Lung (tissue), 11 donors: ENCODE measurements at regions not wholly inside any gene's neighbourhood (a gene's known extent, or its start where the extent isn't known, plus 50 kb on each side); places are given as distances from the start of the nearest gene placed in this dataset.
A peak's percentile ranks its signal among the peaks of the same experiment; 100 is the strongest.

Experiments
- ATAC-seq: fragments of 200-7000 bp; cut with Tn5 transposase; one replicate; pipeline ENCODE4 v1.9.1; 2020; ENCODE audit warnings: moderate number of reproducible peaks; ENCODE audit not compliant: insufficient read depth, low FRiP score
- DNase-seq, 3 donors: peaks; one replicate each; pipeline ENCODE4 v3.0.0-alpha.2; 2013 to 2017
- H3K27ac ChIP-seq, 2 donors: one replicate each; pipeline ENCODE4 v1.5.1; 2013; ENCODE audit warnings: mild to moderate bottlenecking in 2 of 2, moderate library complexity in 2 of 2, control low read depth in 1 of 2, inconsistent platforms in 1 of 2, low read depth in 1 of 2, low read length in 1 of 2
- H3K27me3 ChIP-seq, 3 donors: one replicate each; pipeline ENCODE4 v1.5.1; 2013; ENCODE audit warnings: low read length in 2 of 3; ENCODE audit not compliant: control insufficient read depth in 3 of 3, insufficient read depth in 3 of 3
- H3K36me3 ChIP-seq, 4 donors: one replicate each; pipeline ENCODE4 v1.5.1; 2013; ENCODE audit warnings: low read length in 4 of 4, mild to moderate bottlenecking in 1 of 4, moderate library complexity in 1 of 4; ENCODE audit not compliant: control insufficient read depth in 4 of 4, insufficient read depth in 4 of 4
- H3K4me1 ChIP-seq, 5 donors: one replicate each; pipeline ENCODE4 v1.5.1; 2013; ENCODE audit warnings: low read length in 5 of 5, mild to moderate bottlenecking in 2 of 5, moderate library complexity in 1 of 5; ENCODE audit not compliant: control insufficient read depth in 5 of 5, insufficient read depth in 5 of 5
- H3K4me3 ChIP-seq: one replicate; pipeline ENCODE4 v1.5.1; 2013; ENCODE audit warnings: mild to moderate bottlenecking, control low read depth, moderate library complexity
- H3K9ac ChIP-seq, 2 donors: one replicate each; pipeline ENCODE4 v1.5.1; 2013; ENCODE audit warnings: low read length in 2 of 2, control low read depth in 1 of 2; ENCODE audit not compliant: insufficient read depth in 1 of 2
- H3K9me3 ChIP-seq, 4 donors: one replicate each; pipeline ENCODE4 v1.5.1; 2013; ENCODE audit warnings: low read length in 3 of 4, mild to moderate bottlenecking in 1 of 4, moderate library complexity in 1 of 4; ENCODE audit not compliant: control insufficient read depth in 4 of 4, insufficient read depth in 3 of 4
- WGBS, 2 donors: extraction: QIAGEN DNeasy Blood & Tissue Kit; methylation state at CpG; one replicate each; pipeline ENCODE4 v1.1.7; 2013; 5-methylcytosine and 5-hydroxymethylcytosine counted together
- TF ChIP-seq, protein P1 (sequence below): IDR thresholded peaks from 2 replicates; pipeline ENCODE4 v1.5.1; 2012; ENCODE audit warnings: mild to moderate bottlenecking; ENCODE audit errors: control extremely low read depth, extremely low read depth
- donor health status: control.
- donor health status: control.
- donor health status: Bipolar disorder and iron deficiency.
- donor health status: healthy.
- donor health status: DM: yes; HTN: yes; CAD: no.

DNA sequence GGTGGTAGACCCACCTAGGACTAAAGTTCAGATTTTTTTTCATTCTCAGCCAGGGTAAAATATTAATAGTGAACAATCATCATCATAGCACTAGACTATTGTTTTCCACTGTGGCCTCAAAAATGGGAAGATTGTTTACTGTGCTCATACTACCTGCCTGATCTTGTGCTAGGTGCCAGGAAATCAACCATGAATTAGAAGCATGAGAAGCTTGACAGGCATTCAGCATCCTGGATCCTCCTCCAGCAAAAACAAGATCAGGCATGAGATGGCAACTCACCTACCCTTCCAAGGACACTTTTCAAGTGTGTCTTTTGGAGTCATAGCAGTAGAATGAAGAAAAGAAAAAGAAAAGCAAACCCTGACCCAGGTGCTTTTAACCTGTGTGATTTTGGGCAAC lies 174.2 kb downstream of the CYLD start:
- Histone ChIP-seq H3K9me3 (peaks cover 0 to 5% (median 0%) of the 10 kb centered on the region in 4 donors), H3K27ac (no peak overlapping the region), H3K9ac (no peak overlapping the region), H3K4me3 (no peak overlapping the region), H3K4me1 (no peaks in the 10 kb centered on the region), H3K27me3 (peaks cover 2 to 8% (median 7%) of the 10 kb centered on the region in 3 donors), H3K36me3 (no peaks in the 10 kb centered on the region)
- no peak for DNase-seq
- TF ChIP-seq, protein P1, sequence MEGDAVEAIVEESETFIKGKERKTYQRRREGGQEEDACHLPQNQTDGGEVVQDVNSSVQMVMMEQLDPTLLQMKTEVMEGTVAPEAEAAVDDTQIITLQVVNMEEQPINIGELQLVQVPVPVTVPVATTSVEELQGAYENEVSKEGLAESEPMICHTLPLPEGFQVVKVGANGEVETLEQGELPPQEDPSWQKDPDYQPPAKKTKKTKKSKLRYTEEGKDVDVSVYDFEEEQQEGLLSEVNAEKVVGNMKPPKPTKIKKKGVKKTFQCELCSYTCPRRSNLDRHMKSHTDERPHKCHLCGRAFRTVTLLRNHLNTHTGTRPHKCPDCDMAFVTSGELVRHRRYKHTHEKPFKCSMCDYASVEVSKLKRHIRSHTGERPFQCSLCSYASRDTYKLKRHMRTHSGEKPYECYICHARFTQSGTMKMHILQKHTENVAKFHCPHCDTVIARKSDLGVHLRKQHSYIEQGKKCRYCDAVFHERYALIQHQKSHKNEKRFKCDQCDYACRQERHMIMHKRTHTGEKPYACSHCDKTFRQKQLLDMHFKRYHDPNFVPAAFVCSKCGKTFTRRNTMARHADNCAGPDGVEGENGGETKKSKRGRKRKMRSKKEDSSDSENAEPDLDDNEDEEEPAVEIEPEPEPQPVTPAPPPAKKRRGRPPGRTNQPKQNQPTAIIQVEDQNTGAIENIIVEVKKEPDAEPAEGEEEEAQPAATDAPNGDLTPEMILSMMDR = no peak
- no peak for ATAC-seq

DNA sequence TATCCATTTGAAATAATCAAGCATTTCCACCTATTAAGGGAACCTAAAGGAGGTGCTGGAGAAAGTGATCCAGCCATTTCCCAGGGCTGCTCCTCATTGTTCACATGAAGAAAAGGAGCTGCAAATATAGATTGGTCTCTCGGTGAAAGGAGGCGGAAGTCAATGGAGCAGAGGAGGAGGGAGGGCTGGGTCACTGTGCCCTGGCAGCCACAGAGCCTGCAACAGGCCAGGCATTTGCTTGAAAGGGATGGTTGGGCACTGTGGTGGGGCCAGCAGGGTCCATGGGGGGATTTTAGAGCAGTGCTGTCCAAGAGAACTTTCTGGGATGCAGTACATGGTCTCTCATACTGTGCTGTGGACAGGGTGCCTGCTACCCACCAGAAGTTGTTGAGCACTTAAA lies 173.2 kb downstream of the CYLD start:
- Histone ChIP-seq H3K4me1 (no peaks in the 10 kb centered on the region), H3K4me3 (no peak overlapping the region), H3K27ac (no peak overlapping the region), H3K36me3 (no peaks in the 10 kb centered on the region), H3K27me3 (peaks cover 0 to 8% (median 7%) of the 10 kb centered on the region in 3 donors), H3K9me3 (peaks cover 0 to 5% (median 0%) of the 10 kb centered on the region in 4 donors), H3K9ac (no peak overlapping the region)
- TF ChIP-seq, protein P1 = no peak
- ATAC-seq (no peak), DNase-seq (no peak)
- 69 to 80% methylated on average over 2 of the region's 2 CpGs for WGBS, 2 donors

DNA sequence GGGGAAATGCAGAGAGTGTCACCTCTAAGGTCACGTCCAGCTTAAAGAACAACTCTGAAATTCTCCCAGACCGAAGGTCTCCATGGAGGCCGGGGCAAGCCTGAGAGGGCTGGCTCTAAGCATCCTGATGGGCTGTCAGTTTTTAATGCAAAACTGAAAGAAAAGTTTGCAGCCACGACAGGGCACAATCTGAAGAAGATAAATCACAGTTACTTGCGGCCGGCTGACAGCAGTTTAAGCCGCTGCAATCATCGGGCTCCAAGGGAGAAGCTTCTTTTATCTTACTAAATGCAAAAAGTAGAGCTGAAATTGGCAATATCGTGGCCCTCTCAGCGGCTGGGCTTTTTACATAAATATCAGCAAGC lies 168.8 kb downstream of the CYLD start:
- WGBS, 2 donors = 45 to 62% methylated on average over 10 of the region's 10 CpGs
- no peak overlapping the region for H3K4me3 ChIP-seq
- peaks cover 0 to 8% (median 7%) of the 10 kb centered on the region in 3 donors for H3K27me3 ChIP-seq
- H3K36me3 ChIP-seq = no peaks in the 10 kb centered on the region
- no peaks in the 10 kb centered on the region for H3K4me1 ChIP-seq
- H3K9ac ChIP-seq = no peak overlapping the region
- H3K9me3 ChIP-seq = peaks cover 0 to 2% (median 0%) of the 10 kb centered on the region in 4 donors
- ATAC-seq = no peak
- H3K27ac ChIP-seq = no peak overlapping the region
- TF ChIP-seq, protein P1 = no peak
- DNase-seq = peak in 1 of 3 donors; percentile 9
